Esophagus (tissue), 2 donors: ENCODE measurements at regions not wholly inside any gene's neighbourhood (a gene's known extent, or its start where the extent isn't known, plus 50 kb on each side); places are given as distances from the start of the nearest gene placed in this dataset.

Source experiments
- H3K27ac ChIP-seq, 2 donors: one replicate each; pipeline ENCODE4 v1.5.1; 2013; ENCODE audit warnings: low read depth in 2 of 2, mild to moderate bottlenecking in 2 of 2, inconsistent platforms in 1 of 2, low read length in 1 of 2, moderate library complexity in 1 of 2
- H3K27me3 ChIP-seq, 2 donors: one replicate each; pipeline ENCODE4 v1.6.1; 2013; ENCODE audit warnings: low read length in 2 of 2, control low read depth in 1 of 2, mild to moderate bottlenecking in 1 of 2; ENCODE audit not compliant: insufficient read depth in 2 of 2, control insufficient read depth in 1 of 2
- H3K36me3 ChIP-seq, 2 donors: one replicate each; pipeline ENCODE4 v1.6.1; 2013; ENCODE audit warnings: low read length in 1 of 2; ENCODE audit not compliant: control insufficient read depth in 2 of 2, insufficient read depth in 2 of 2
- H3K4me1 ChIP-seq, 2 donors: one replicate each; pipeline ENCODE4 v1.6.1; 2013; ENCODE audit warnings: low read length in 1 of 2; ENCODE audit not compliant: control insufficient read depth in 2 of 2, insufficient read depth in 2 of 2
- H3K4me3 ChIP-seq, 2 donors: one replicate each; pipeline ENCODE4 v1.5.1; 2013; ENCODE audit warnings: low read length in 2 of 2, mild to moderate bottlenecking in 2 of 2, low read depth in 1 of 2, moderate library complexity in 1 of 2
- H3K9me3 ChIP-seq, 2 donors: one replicate each; pipeline ENCODE4 v1.6.1; 2013; ENCODE audit warnings: mild to moderate bottlenecking in 2 of 2, low read depth in 1 of 2, low read length in 1 of 2, moderate library complexity in 1 of 2; ENCODE audit not compliant: control insufficient read depth in 2 of 2, insufficient read depth in 1 of 2
- WGBS, 2 donors: extraction: QIAGEN DNeasy Blood & Tissue Kit; methylation state at CpG; one replicate each; pipeline ENCODE4 v1.1.7; 2013; 5-methylcytosine and 5-hydroxymethylcytosine counted together
- donor health status: healthy with polysubstance abuse.
- donor health status: Bipolar disorder and iron deficiency.

GRCh38 chr17:33396818-33397217 is 103.7 kb upstream of the ASIC2 start:
- Histone ChIP-seq H3K27ac (no peak overlapping the region), H3K4me3 (no peak overlapping the region), H3K36me3 (no peaks in the 10 kb centered on the region), H3K9me3 (no peaks in the 10 kb centered on the region), H3K27me3 (no peaks in the 10 kb centered on the region), H3K4me1 (no peaks in the 10 kb centered on the region)
- WGBS, 2 donors, result 48 to 49% methylated on average over 3 of the region's 3 CpGs

GRCh38 chr17:33398386-33398785 is 105.3 kb upstream of the ASIC2 start:
- WGBS, 2 donors, result 94 to 97% methylated on average over 1 of the region's 1 CpG
- no peaks in the 10 kb centered on the region for H3K27me3 ChIP-seq
- H3K4me1 ChIP-seq, result no peaks in the 10 kb centered on the region
- H3K27ac ChIP-seq, result no peak overlapping the region
- no peak overlapping the region for H3K4me3 ChIP-seq
- no peaks in the 10 kb centered on the region for H3K9me3 ChIP-seq
- H3K36me3 ChIP-seq, result no peaks in the 10 kb centered on the region

DNA sequence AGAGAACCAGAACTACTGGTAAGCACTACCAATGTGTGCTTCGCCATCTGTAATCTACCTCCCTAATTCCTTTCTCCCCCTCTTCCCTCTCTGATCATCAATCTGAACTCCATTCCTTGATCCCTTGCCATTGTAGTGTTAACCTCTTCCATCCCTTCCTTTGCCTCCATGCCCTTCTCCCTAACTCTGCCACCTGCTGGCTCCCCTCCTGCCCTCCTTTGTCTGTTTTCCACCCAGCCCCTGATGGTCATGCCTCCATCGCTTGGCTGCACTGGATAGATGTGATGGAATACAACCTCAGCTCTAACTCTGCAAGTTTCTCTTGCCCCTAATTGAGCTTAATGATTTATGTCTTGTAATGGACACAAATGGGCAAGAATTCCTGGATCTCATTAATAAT is 108.2 kb upstream of the ASIC2 start:
- no peaks in the 10 kb centered on the region for H3K9me3 ChIP-seq
- H3K36me3 ChIP-seq, result no peaks in the 10 kb centered on the region
- H3K4me3 ChIP-seq, result no peak overlapping the region
- no peaks in the 10 kb centered on the region for H3K27me3 ChIP-seq
- no peaks in the 10 kb centered on the region for H3K4me1 ChIP-seq
- 70 to 79% methylated on average over 2 of the region's 2 CpGs for WGBS, 2 donors
- H3K27ac ChIP-seq, result no peak overlapping the region

DNA sequence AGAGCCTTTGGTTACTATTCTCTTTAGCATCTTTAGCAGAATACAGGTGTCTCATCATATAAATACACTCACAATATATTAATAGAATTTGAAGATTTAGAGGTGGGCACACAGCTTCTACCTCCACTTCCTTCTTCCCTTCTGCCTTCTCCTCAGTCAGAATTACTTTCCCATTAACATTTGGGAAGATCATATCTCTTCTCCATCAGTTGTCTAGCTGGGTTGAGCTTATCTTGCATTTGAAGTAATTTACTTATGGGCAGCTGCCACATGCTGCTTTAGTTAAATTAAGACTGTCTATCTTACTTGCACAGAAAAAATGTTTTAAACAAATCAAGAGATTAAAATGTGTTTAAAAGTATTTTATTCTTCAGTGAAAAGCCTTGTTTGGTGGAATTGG is 110.1 kb upstream of the ASIC2 start:
- H3K36me3 ChIP-seq, result no peaks in the 10 kb centered on the region
- H3K4me1 ChIP-seq, result no peaks in the 10 kb centered on the region
- H3K27ac ChIP-seq, result no peak overlapping the region
- no peaks in the 10 kb centered on the region for H3K27me3 ChIP-seq
- peaks cover 0 to 3% of the 10 kb centered on the region in 2 donors for H3K9me3 ChIP-seq
- no peak overlapping the region for H3K4me3 ChIP-seq

DNA sequence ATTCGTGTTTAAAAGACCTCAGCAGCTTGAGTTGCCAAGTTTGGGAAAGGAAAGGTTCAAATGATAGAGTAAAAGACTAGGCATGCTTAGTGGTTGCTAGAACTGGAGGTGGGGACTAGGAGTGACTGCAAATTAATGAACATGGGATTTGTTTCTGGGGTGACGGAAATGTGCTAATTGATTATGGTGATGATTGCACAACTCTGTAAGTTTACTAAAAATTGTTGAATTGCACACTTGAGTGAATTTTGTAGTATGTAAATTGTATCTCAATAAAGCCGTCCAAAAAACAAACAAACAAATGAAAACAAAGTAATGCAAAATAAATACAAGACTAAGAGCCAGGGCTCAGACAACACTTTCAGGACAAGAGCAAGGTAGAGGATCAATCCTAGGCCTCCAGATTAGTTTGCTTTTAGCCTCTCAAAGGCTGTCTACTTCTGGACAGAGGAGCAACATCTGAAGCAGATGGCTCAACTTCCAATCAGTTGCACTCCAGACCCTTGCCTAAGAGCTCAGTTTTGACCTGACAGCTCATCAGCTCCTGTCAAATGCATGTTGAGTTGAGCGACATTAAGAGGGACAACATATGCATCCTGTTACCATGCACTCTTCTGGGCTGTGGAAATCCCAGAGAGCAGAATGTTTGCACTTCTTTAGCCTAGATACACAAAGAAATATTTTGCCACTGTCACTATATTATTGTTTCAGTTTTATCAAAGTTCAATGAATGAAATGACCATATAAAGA is 111.2 kb upstream of the ASIC2 start:
- H3K4me3 ChIP-seq, result no peak overlapping the region
- H3K4me1 ChIP-seq, result no peaks in the 10 kb centered on the region
- H3K27me3 ChIP-seq, result no peaks in the 10 kb centered on the region
- H3K36me3 ChIP-seq, result no peaks in the 10 kb centered on the region
- H3K9me3 ChIP-seq, result peaks cover 0 to 3% of the 10 kb centered on the region in 2 donors
- 67 to 75% methylated on average over 4 of the region's 4 CpGs for WGBS, 2 donors
- H3K27ac ChIP-seq, result no peak overlapping the region

DNA sequence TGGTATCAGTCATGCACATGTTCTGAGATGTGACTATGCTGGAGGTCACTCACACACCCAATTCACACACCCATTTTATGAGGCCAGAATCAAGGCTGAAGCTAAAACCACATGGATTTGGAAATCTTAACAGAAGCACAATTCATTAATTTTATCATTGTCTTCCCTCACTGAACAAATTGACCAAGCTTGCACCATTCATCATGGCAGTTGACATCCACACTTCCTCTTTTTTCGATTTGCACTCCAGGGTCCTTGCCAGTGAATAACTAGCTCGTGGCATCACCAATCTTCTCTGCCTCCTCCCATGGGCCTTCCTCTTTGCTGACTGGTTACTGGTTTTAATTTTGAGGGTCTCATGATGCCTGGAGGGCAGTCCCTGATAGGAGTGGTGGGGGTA is 123.0 kb upstream of the ASIC2 start:
- Histone ChIP-seq H3K9me3 (no peaks in the 10 kb centered on the region), H3K27me3 (no peaks in the 10 kb centered on the region), H3K4me1 (no peaks in the 10 kb centered on the region), H3K27ac (no peak overlapping the region), H3K36me3 (no peaks in the 10 kb centered on the region), H3K4me3 (no peak overlapping the region)
- WGBS, 2 donors, result 34 to 42% methylated on average over 2 of the region's 2 CpGs

GRCh38 chr17:33421933-33422332 is 128.8 kb upstream of the ASIC2 start:
- no peak overlapping the region for H3K4me3 ChIP-seq
- no peaks in the 10 kb centered on the region for H3K36me3 ChIP-seq
- H3K9me3 ChIP-seq, result no peaks in the 10 kb centered on the region
- no peaks in the 10 kb centered on the region for H3K27me3 ChIP-seq
- no peaks in the 10 kb centered on the region for H3K4me1 ChIP-seq
- WGBS, 2 donors, result 73 to 81% methylated on average over 3 of the region's 3 CpGs
- no peak overlapping the region for H3K27ac ChIP-seq

GRCh38 chr17:33433581-33433980 is 140.5 kb upstream of the ASIC2 start:
- no peak overlapping the region for H3K4me3 ChIP-seq
- H3K36me3 ChIP-seq, result no peaks in the 10 kb centered on the region
- WGBS, 2 donors, result 76 to 78% methylated on average over 6 of the region's 6 CpGs
- no peak overlapping the region for H3K27ac ChIP-seq
- no peaks in the 10 kb centered on the region for H3K4me1 ChIP-seq
- H3K9me3 ChIP-seq, result no peaks in the 10 kb centered on the region
- no peaks in the 10 kb centered on the region for H3K27me3 ChIP-seq

- no peaks in the 10 kb centered on the region for H3K9me3 ChIP-seq
- H3K36me3 ChIP-seq, result no peaks in the 10 kb centered on the region
- no peak overlapping the region for H3K27ac ChIP-seq
- H3K4me3 ChIP-seq, result no peak overlapping the region
- no peaks in the 10 kb centered on the region for H3K27me3 ChIP-seq
- no peaks in the 10 kb centered on the region for H3K4me1 ChIP-seq
These were observed 141.7 kb upstream of the ASIC2 start for GRCh38 chr17:33434841-33435240.

GRCh38 chr17:33435721-33436301 is 142.7 kb upstream of the ASIC2 start:
- H3K27ac ChIP-seq, result no peak overlapping the region
- no peaks in the 10 kb centered on the region for H3K36me3 ChIP-seq
- H3K9me3 ChIP-seq, result no peaks in the 10 kb centered on the region
- whole genome bisulfite sequencing, 2 donors, result 74 to 80% methylated on average over 2 of the region's 2 CpGs
- no peak overlapping the region for H3K4me3 ChIP-seq
- H3K27me3 ChIP-seq, result no peaks in the 10 kb centered on the region
- no peaks in the 10 kb centered on the region for H3K4me1 ChIP-seq
